ENCODE measurements at regions not wholly inside any gene's neighbourhood (a gene's known extent, or its start where the extent isn't known, plus 50 kb on each side); places are given as distances from the start of the nearest gene placed in this dataset.

- no peak for TF ChIP-seq ZBTB33 (IDR thresholded peaks at IDR 0.05)
- TF ChIP-seq HNF4G (IDR thresholded peaks at IDR 0.05): no peak
- no peak for TF ChIP-seq SP1 (IDR thresholded peaks at IDR 0.05)
- no peak for TF ChIP-seq FOXA1 (IDR thresholded peaks at IDR 0.05)
- TF ChIP-seq HNF4A (conservative IDR thresholded peaks at IDR 0.05): no peak
- TF ChIP-seq RAD21 (IDR thresholded peaks at IDR 0.05): no peak
- no peak for TF ChIP-seq ATF3 (IDR thresholded peaks at IDR 0.05)
- TF ChIP-seq REST (IDR thresholded peaks at IDR 0.05): no peak
- Histone ChIP-seq H3K9ac (ENCODE audit: low read depth in 1 of 2, low read length in 2 of 2) (no peak overlapping the region), H3K27me3 (ENCODE audit: control insufficient read depth in 4 of 4, insufficient read depth in 4 of 4, low read length in 3 of 4) (peaks cover 0 to 2% (median 0%) of the 10 kb centered on the region in 4 donors), H3K4me1 (ENCODE audit: control insufficient read depth in 4 of 4, insufficient read depth in 4 of 4, low read length in 3 of 4) (peaks cover 0 to 4% (median 0%) of the 10 kb centered on the region in 4 donors), H3K9me3 (ENCODE audit: control insufficient read depth in 4 of 4, low read length in 3 of 4) (no peaks in the 10 kb centered on the region), H3K36me3 (ENCODE audit: control insufficient read depth in 4 of 4, insufficient read depth in 3 of 4, low read depth in 1 of 4, low read length in 3 of 4) (no peaks in the 10 kb centered on the region), H3K27ac (ENCODE audit: low read depth in 1 of 2, low read length in 2 of 2) (no peak overlapping the region), H3K4me3 (ENCODE audit: low read depth in 1 of 3, low read length in 3 of 3) (no peak overlapping the region)
- no peak for DNase-seq (ENCODE audit: low spot score)
- WGBS: 85% methylated on average over 4 of the region's 4 CpGs
These were observed 73.1 kb upstream of the RIPOR2 start for GRCh38 chr6:25008707-25009392.

- peaks cover 0 to 4% (median 0%) of the 10 kb centered on the region in 4 donors for H3K4me1 ChIP-seq (ENCODE audit: control insufficient read depth in 4 of 4, insufficient read depth in 4 of 4, low read length in 3 of 4)
- 90% methylated on average over 6 of the region's 6 CpGs for WGBS
- H3K27ac ChIP-seq (ENCODE audit: low read depth in 1 of 2, low read length in 2 of 2): no peak overlapping the region
These were observed 73.6 kb upstream of the RIPOR2 start for GRCh38 chr6:25009393-25009710.

More at GRCh38 chr6:25009393-25009710, 73.6 kb upstream of the RIPOR2 start:
- Histone ChIP-seq H3K9ac (ENCODE audit: low read depth in 1 of 2, low read length in 2 of 2) (no peak overlapping the region), H3K9me3 (ENCODE audit: control insufficient read depth in 4 of 4, low read length in 3 of 4) (no peaks in the 10 kb centered on the region), H3K36me3 (ENCODE audit: control insufficient read depth in 4 of 4, insufficient read depth in 3 of 4, low read depth in 1 of 4, low read length in 3 of 4) (no peaks in the 10 kb centered on the region), H3K27me3 (ENCODE audit: control insufficient read depth in 4 of 4, insufficient read depth in 4 of 4, low read length in 3 of 4) (peaks cover 0 to 2% (median 0%) of the 10 kb centered on the region in 4 donors), H3K4me3 (ENCODE audit: low read depth in 1 of 3, low read length in 3 of 3) (no peak overlapping the region)
- DNase-seq (ENCODE audit: low spot score): no peak
- no peak for TF ChIP-seq ATF3 (IDR thresholded peaks at IDR 0.05)
- no peak for TF ChIP-seq SP1 (IDR thresholded peaks at IDR 0.05)
- no peak for TF ChIP-seq ZBTB33 (IDR thresholded peaks at IDR 0.05)
- TF ChIP-seq EGR1 (IDR thresholded peaks at IDR 0.05; ENCODE audit: low read depth in 2 of 2): no peak
- no peak for TF ChIP-seq YY1 (IDR thresholded peaks at IDR 0.05)
- TF ChIP-seq REST (IDR thresholded peaks at IDR 0.05): no peak
- TF ChIP-seq NR2F2 (IDR thresholded peaks at IDR 0.05): no peak
- no peak for TF ChIP-seq TAF1 (conservative IDR thresholded peaks at IDR 0.05)
- TF ChIP-seq FOXA2 (IDR thresholded peaks at IDR 0.05): no peak
- TF ChIP-seq HNF4G (IDR thresholded peaks at IDR 0.05): no peak
- TF ChIP-seq JUND (IDR thresholded peaks at IDR 0.05): no peak
- TF ChIP-seq HNF4A (conservative IDR thresholded peaks at IDR 0.05): no peak
- no peak for TF ChIP-seq FOXA1 (IDR thresholded peaks at IDR 0.05)
- TF ChIP-seq MAX (IDR thresholded peaks at IDR 0.05): no peak
- no peak for TF ChIP-seq RAD21 (IDR thresholded peaks at IDR 0.05)
- no peak for TF ChIP-seq CTCF (IDR thresholded peaks at IDR 0.05; ENCODE audit: low read depth, low read length, missing input control)

Measured in liver (tissue), 8 donors.